NCI-H2107 treated with DMSO at 0.1 percent for 48 hours (cell line): ENCODE measurements at regions not wholly inside any gene's neighbourhood (a gene's known extent, or its start where the extent isn't known, plus 50 kb on each side); places are given as distances from the start of the nearest gene placed in this dataset.

Experiments
- DNase-seq: peaks from one replicate; lab custom pipeline; 2025; ENCODE audit not compliant: unreplicated experiment; lab: John Stamatoyannopoulos, UW

DNA sequence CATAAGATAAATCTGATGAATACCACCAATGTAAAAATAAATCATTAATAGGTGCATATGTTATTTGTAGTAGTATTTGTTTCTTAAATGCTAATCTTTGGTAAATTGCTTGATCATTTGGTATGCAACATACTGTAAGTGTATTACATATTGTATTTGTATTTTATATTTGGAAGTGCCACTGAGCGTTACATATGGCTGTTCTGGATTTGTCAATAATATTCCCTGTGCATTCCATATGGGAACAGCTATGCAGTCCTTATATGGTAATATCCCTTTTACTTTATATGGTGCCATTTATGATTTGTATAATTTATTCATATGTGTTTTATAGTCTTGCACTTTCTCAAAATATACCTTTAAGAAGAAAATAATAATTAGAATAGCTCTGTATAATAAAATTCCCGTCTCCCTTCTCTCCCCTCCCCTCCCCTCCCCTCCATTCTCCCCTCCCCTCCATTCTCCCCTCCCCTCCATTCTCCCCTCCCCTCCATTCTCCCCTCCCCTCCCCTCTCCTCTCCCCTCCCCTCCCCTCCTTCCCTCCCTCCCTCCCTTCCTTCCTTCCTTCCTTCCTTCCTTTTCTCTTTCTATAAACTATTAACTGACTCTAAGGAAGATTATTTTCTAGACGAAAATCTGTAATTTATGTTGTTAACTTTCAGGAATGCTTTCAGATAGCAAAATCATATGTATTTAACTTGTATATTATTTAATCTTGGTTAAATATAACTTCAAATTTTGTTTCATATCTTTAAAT is 241.4 kb downstream of the CSNK1G3 start:
- DNase-seq, result no peak

DNA sequence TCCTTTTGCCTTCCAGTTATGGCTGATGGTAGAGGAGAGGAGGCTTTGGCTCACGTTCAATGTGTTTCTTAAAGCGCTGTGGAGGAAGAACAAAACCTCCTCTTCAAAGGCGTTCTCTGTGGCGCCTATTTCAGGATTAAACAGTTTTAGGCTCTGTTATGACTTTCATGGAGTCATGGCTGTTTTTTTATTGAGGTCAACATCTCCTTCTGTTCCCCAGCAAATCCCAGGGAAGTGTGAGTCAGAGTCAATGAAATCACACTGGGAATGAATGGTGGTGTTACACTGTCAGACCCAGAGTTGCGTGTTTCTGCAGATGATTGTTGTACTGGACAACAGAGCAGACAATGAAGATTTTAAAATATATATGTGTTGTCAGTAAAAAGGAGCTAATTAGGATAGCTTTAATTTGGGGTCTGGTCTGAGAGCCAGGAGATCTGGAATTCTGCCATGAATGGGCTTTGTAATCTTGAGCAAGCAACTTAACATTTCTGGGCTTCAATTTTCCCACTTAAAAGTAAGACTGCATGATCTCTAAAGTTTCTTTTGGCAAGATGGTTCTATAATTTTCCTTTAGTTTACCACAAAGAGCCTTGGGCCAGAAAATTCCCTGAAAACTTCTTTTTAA is 240.7 kb downstream of the CSNK1G3 start:
- no peak for DNase-seq

DNA sequence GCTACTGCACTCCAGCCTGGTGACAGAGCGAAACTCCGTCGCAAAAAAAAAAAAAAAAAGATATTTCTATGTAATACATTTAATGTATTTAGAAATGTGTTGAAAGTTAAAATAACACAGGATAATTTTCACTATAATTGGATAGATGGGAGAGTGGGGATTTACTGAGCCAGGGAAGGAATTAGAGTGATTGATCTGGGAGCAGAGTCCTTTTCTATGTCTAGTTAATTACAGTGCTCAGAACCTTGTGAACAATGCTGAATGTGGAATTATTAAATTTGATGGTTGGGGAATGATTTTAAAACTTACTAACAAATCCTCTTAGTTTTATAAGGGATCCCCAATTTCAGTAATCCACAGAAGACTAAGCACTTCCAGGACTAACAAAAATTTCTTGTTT is 239.7 kb downstream of the CSNK1G3 start:
- no peak for DNase-seq

DNA sequence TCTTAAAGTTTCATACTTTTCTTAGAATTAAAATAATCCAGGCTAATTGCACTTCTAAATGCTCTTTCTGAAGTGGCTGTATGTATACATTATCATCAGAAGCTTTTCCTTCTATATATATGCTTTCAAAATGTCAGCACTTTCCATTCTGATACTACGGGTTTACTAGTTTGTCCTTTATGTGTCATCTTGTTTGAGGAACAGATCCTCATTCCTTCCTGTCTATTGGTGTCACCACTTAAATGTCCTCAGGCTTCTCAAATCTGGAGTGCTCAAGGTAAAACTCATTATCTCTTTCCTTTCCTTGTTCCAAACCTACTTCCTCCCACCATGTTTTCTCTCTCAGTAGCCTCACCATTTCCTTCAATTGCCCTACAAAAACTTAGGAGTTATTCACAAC is 236.3 kb downstream of the CSNK1G3 start:
- DNase-seq, result no peak

GRCh38 chr5:123746683-123747360 is 234.8 kb downstream of the CSNK1G3 start:
- DNase-seq, result no peak

DNA sequence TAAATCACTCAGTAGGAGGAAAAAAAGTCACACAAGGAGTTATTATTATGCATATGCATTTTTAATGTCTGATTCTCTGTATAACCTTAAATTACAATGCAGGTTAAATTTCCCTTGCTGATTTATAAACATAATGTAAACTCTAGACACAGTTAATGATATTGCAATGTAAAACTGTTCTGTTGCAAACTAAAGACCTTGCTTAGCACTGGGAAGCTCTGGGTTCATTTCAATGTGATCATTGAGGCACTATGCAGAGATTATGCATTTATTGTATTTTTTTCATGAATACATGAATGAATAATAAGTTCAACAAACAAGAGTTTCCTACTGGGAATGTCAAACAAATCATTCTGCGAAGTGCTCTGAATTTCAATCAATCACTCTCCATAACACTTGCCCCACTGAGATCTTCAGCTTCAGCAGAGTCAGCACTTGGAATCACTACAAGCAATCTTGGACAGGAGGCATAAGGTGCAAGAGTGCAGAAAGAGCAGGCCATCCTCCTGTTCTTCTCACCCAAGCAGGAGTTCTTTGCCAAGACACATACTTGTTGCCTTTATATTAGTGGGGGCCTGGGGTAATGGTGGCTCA is 232.1 kb downstream of the CSNK1G3 start:
- no peak for DNase-seq

DNA sequence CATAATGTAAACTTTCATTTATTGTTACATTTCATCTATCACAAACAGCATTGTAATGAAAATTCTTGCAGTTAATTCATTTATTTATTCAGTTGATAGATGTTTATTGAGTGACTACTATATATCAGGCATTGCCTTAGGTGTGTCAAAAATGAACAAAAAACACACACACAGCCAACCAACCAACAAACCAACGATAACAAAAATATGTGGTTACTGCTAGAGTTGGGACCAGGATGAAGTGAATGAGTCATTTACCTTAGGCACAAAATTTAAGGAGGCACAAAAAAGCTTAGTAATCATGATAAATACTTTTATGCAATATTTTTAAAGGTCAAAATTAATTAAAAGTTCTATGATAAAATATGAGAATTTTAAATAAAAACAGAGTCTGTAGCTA is 223.4 kb downstream of the CSNK1G3 start:
- DNase-seq, result no peak

DNA sequence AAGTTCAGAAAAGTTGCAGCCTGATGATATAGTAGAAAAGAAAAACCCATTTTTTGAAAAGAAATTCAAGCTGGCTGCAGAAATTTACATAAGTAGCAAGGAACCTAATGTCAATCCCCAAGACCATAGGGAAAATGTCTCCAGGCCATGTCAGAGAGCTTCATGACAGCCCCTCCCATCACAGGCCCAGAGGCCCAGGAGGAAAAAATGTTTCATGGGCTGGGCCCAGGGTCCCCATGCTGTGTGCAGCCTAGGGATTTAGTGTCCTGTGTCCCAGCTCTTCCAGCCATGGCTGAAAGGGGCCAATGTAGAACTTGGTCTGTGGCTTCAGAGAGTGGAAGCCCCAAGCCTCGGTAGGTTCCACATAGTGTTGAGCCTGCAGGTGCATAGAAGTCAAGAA is 220.3 kb downstream of the CSNK1G3 start:
- no peak for DNase-seq

DNA sequence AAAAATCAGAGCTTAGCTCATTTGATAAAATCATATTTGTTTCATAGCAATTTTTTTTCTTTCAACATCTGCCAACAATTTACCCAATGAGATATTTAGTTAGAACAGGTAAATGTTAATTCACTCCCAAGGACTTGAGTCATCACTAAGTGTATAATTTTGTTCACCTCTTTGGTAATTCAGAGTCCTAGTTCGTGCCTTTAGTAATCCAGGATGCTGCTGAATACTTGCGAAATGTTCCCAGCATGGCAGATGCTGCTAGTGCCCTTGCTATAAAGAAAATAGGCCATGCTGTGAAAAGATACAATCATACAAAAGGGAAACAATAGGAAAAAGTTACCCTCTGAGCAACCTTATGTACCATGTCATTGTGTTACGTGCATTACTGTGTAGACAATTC is 210.5 kb downstream of the CSNK1G3 start:
- DNase-seq, result no peak

GRCh38 chr5:123721675-123722276 is 209.8 kb downstream of the CSNK1G3 start:
- no peak for DNase-seq

DNA sequence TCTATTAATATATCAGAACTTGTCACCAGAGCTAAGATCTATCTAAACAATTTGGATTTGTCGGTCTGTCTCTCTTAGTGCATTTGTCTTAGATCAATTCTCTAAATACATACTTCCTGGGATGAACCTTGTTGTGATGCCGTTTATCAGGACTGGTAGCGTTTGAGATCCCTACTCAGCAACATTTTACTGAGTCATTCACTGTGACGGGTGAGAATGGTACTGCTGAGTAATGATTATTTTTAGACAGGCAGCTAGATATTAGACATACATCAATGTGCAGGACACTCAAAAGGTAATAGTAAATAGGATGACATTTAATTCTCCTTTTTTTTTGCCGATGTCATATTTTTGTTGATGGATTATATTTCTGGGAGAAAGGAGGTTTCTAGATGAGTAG is 209.0 kb downstream of the CSNK1G3 start:
- DNase-seq, result no peak

DNA sequence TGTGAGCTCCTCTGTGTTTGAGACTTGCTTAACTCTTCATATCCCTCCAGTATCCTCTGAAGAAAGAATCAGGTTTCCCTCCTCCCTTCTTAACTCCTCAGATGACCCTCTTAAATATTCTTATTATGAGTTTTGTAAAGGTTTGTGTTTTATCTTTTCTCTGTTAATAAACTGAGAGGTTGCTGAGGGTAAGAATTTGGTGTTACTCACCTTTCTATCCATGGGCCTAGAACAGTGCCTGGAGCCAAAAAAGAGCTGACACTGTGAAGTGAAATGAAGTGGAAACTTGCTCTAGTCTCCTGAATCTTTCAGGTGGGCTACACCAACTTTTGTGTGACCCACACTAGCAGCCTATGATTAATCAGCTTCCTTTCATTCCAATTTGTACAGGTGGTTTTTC is 208.4 kb downstream of the CSNK1G3 start:
- DNase-seq, result no peak

GRCh38 chr5:123719004-123719403 is 207.0 kb downstream of the CSNK1G3 start:
- DNase-seq, result no peak

GRCh38 chr5:123718238-123718637 is 206.3 kb downstream of the CSNK1G3 start:
- no peak for DNase-seq

DNA sequence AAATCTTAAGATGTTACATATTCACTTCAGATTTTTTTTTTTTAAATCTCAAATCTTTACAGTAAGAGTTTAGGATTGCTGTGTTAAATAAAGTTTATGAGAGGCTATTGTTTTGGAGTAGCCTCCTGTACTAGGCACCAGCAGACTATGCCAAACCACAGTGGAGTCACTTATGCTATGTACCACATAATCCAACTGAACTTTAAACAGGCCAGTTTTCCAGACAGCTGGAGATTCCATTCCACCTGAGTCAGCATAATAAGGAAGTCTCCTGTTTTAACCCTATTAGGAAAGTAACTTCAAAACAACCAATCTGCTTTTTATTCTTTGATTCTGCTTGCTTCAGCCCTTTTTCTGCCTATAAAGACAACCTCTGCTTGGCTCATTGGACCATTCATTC is 205.2 kb downstream of the CSNK1G3 start:
- no peak for DNase-seq

DNA sequence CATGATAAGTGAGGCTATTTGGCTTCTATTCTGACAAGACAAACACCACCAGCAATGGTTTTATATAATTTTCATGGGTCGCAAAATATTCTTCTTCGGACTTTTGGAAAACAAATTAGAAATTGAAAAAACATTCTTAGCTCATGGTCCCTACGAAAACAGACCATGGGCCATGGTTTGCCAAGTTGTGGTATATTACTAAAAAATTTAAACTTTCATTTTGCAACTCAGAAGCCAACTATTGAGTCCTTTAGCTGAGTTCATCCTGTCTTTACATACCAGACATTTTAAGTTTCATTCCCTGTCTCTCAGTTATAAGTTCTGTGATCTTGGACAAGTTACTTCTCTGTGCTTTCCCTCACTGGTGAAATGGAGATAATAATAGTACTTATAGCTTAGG is 198.1 kb downstream of the CSNK1G3 start:
- DNase-seq, result no peak

- DNase-seq, result no peak
These were observed 197.4 kb downstream of the CSNK1G3 start for GRCh38 chr5:123709422-123709821.

- DNase-seq, result no peak
These were observed 196.3 kb downstream of the CSNK1G3 start for GRCh38 chr5:123708074-123708806.

DNA sequence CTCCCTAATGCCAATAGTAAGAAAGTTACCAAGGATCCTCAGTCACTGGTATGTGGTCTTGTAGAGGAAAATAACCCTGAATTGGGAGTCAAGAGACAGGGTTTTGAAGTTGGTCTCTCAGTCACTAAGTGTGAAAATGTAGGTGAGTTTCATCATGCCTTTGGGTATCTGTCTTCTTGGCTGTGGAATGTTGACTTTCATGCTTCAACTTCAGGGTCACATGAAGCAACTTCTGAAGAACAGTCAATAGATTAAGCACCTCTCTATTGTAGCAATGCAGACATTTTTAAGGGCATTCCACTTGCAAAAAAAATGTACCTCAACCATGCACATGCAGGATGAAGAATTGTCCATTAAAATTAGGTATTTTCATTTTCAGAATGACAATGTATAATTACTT is 194.6 kb downstream of the CSNK1G3 start:
- DNase-seq, result no peak

DNA sequence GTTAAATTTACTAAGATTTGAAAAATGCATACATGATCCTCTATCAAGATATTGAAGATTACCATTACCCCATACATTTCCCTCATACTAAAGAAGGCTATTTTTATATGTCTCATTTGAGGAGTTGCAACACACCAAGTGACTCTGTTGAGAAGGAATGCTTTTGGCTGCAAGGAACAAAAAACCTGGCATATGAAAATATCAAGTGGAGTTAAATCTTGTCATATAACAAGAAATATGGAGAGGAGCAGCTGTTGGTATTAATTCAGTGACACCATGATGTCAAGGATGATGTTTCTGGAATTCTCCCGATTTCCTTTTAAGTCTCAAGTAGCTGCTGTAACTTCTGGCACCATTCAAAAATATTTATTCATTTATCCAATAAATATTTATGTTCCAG is 193.8 kb downstream of the CSNK1G3 start:
- no peak for DNase-seq
